H9 (cell line): ENCODE measurements at regions not wholly inside any gene's neighbourhood (a gene's known extent, or its start where the extent isn't known, plus 50 kb on each side); places are given as distances from the start of the nearest gene placed in this dataset.

ENCODE experiments used
- DNase-seq: peaks from one replicate; pipeline ENCODE4 v3.0.0-alpha.2; 2017
- H2AFZ ChIP-seq: one replicate; pipeline ENCODE4 v1.6.1; 2013; ENCODE audit warnings: mild to moderate bottlenecking, low read length, control low read depth, moderate library complexity
- H2AK5ac ChIP-seq: 2 replicates; pipeline ENCODE4 v1.6.1; 2013; ENCODE audit warnings: low read length, control low read depth, mixed read lengths; ENCODE audit not compliant: insufficient read length
- H2BK120ac ChIP-seq: one replicate; pipeline ENCODE4 v1.6.1; 2013; ENCODE audit warnings: low read depth, mild to moderate bottlenecking, low read length, control low read depth, inconsistent platforms; ENCODE audit not compliant: poor library complexity, severe bottlenecking
- H2BK12ac ChIP-seq: 2 replicates; pipeline ENCODE4 v1.6.1; 2013; ENCODE audit warnings: low read length, control low read depth, mixed read lengths, low read depth; ENCODE audit not compliant: insufficient read length
- H2BK15ac ChIP-seq: 2 replicates; pipeline ENCODE4 v1.6.1; 2013; ENCODE audit warnings: low read depth, low read length, control low read depth
- H2BK20ac ChIP-seq: one replicate; pipeline ENCODE4 v1.6.1; 2013; ENCODE audit warnings: low read depth, mild to moderate bottlenecking, low read length, control low read depth, inconsistent platforms; ENCODE audit not compliant: poor library complexity, severe bottlenecking
- H2BK5ac ChIP-seq: 2 replicates; pipeline ENCODE4 v1.6.1; 2013; ENCODE audit warnings: low read length, control low read depth, mixed read lengths; ENCODE audit not compliant: insufficient read length
- H3K14ac ChIP-seq: 2 replicates; pipeline ENCODE4 v1.6.1; 2013; ENCODE audit warnings: low read length, control low read depth; ENCODE audit not compliant: insufficient read depth
- H3K18ac ChIP-seq: 2 replicates; pipeline ENCODE4 v1.6.1; 2013; ENCODE audit warnings: low read depth, mild to moderate bottlenecking, mixed read lengths, low read length, control low read depth; ENCODE audit not compliant: insufficient read length
- H3K23ac ChIP-seq: 2 replicates; pipeline ENCODE4 v1.6.1; 2013; ENCODE audit warnings: low read length, control low read depth, mixed read lengths, low read depth; ENCODE audit not compliant: insufficient read length
- H3K23me2 ChIP-seq: 2 replicates; pipeline ENCODE4 v1.6.1; 2013; ENCODE audit warnings: low read depth, mild to moderate bottlenecking, mixed read lengths, low read length, control low read depth; ENCODE audit not compliant: insufficient read length, poor library complexity, severe bottlenecking
- H3K27ac ChIP-seq: 2 replicates; pipeline ENCODE4 v1.5.1; 2013; ENCODE audit warnings: low read length, control low read depth, mixed read lengths, low read depth; ENCODE audit not compliant: insufficient read length
- H3K27me3 ChIP-seq: 2 replicates; pipeline ENCODE4 v1.6.1; 2013; ENCODE audit warnings: low read length, control low read depth, inconsistent platforms; ENCODE audit not compliant: insufficient read depth
- H3K4ac ChIP-seq: 2 replicates; pipeline ENCODE4 v1.6.1; 2013; ENCODE audit warnings: low read depth, mild to moderate bottlenecking, control low read depth, inconsistent platforms, low read length, moderate library complexity
- H3K4me1 ChIP-seq: 2 replicates; pipeline ENCODE4 v1.6.1; 2013; ENCODE audit warnings: low read length, control low read depth, inconsistent platforms; ENCODE audit not compliant: insufficient read depth
- H3K4me2 ChIP-seq: 2 replicates; pipeline ENCODE4 v1.6.1; 2013; ENCODE audit warnings: low read length, control low read depth, mixed read lengths; ENCODE audit not compliant: insufficient read length, insufficient read depth
- H3K56ac ChIP-seq: 2 replicates; pipeline ENCODE4 v1.6.1; 2013; ENCODE audit warnings: low read depth, mild to moderate bottlenecking, mixed read lengths, low read length, control low read depth; ENCODE audit not compliant: insufficient read length
- H3K79me1 ChIP-seq: 2 replicates; pipeline ENCODE4 v1.6.1; 2013; ENCODE audit warnings: low read depth, mild to moderate bottlenecking, moderate library complexity, low read length, control low read depth, inconsistent platforms; ENCODE audit not compliant: insufficient read depth, poor library complexity, severe bottlenecking
- H3K79me2 ChIP-seq: 2 replicates; pipeline ENCODE4 v1.6.1; 2013; ENCODE audit warnings: low read length, control low read depth, inconsistent platforms; ENCODE audit not compliant: insufficient read depth
- H3K9ac ChIP-seq: 2 replicates; pipeline ENCODE4 v1.6.1; 2013; ENCODE audit warnings: low read length, control low read depth, mixed read lengths; ENCODE audit not compliant: insufficient read length; ENCODE audit errors: extremely low read depth
- H3K9me3 ChIP-seq: one replicate; pipeline ENCODE4 v1.6.1; 2013; ENCODE audit warnings: low read depth, low read length, inconsistent platforms; ENCODE audit not compliant: control insufficient read depth
- H3T11ph ChIP-seq: one replicate; pipeline ENCODE4 v1.6.1; 2013; ENCODE audit warnings: mild to moderate bottlenecking, low read length, control low read depth, inconsistent platforms
- H4K20me1 ChIP-seq: one replicate; pipeline ENCODE4 v1.6.1; 2013; ENCODE audit not compliant: control insufficient read depth, insufficient read length, insufficient read depth
- H4K5ac ChIP-seq: 2 replicates; pipeline ENCODE4 v1.6.1; 2013; ENCODE audit warnings: low read depth, mild to moderate bottlenecking, mixed read lengths, low read length, control low read depth; ENCODE audit not compliant: insufficient read length
- H4K8ac ChIP-seq: replicated peaks from 2 replicates; pipeline ENCODE4 v1.6.1; 2013; ENCODE audit warnings: low read length, control low read depth, mixed read lengths, low read depth; ENCODE audit not compliant: insufficient read length
- H4K91ac ChIP-seq: 2 replicates; pipeline ENCODE4 v1.6.1; 2013; ENCODE audit warnings: low read depth, mild to moderate bottlenecking, moderate library complexity, mixed read lengths, low read length, control low read depth; ENCODE audit not compliant: insufficient read length
- H3K27ac Mint-ChIP-seq, 3 experiments: 2 replicates in 2 of 3; 3 replicates in 1 of 3; pipeline ENCODE4 v1.8.0; 2020 to 2021; ENCODE audit warnings: mixed read lengths in 3 of 3, mild to moderate bottlenecking in 1 of 3, moderate library complexity in 1 of 3
- H3K27me3 Mint-ChIP-seq: 2 replicates; pipeline ENCODE4 v1.8.0; 2021; ENCODE audit warnings: low read depth, mild to moderate bottlenecking, moderate library complexity, mixed read lengths
- H3K36me3 Mint-ChIP-seq, 3 experiments: 2 replicates in 2 of 3; 3 replicates in 1 of 3; pipeline ENCODE4 v1.8.0; 2020 to 2021; ENCODE audit warnings: low read depth in 3 of 3, mixed read lengths in 3 of 3; ENCODE audit not compliant: insufficient read depth in 1 of 3
- H3K4me1 Mint-ChIP-seq, 2 experiments: 2 replicates each; pipeline ENCODE4 v1.8.0; 2020; ENCODE audit warnings: mixed read lengths in 2 of 2
- H3K4me3 Mint-ChIP-seq, 2 experiments: 2 replicates in 1 of 2; 3 replicates in 1 of 2; pipeline ENCODE4 v1.8.0; 2020 to 2021; ENCODE audit warnings: mild to moderate bottlenecking in 2 of 2, mixed read lengths in 2 of 2, moderate library complexity in 1 of 2
- H3K9me3 Mint-ChIP-seq, 2 experiments: 2 replicates in 1 of 2; 3 replicates in 1 of 2; pipeline ENCODE4 v1.8.0; 2020; ENCODE audit warnings: mild to moderate bottlenecking in 2 of 2, mixed read lengths in 2 of 2, moderate library complexity in 1 of 2
- WGBS: extraction: QIAGEN DNeasy Blood & Tissue Kit; methylation state at CpG from one replicate; pipeline ENCODE4 v1.1.7; 2013; ENCODE audit warnings: missing lambda C conversion rate, low lambda C conversion rate, mixed read lengths; ENCODE audit not compliant: insufficient read length; ENCODE audit errors: extremely low coverage; 5-methylcytosine and 5-hydroxymethylcytosine counted together
- TF ChIP-seq, protein P1 (sequence below): fragments of 200-600 bp; sonication (generic); conservative IDR thresholded peaks from 3 replicates; pipeline ENCODE4 v1.8.0; 2021; ENCODE audit warnings: antibody characterized with exemption, mild to moderate bottlenecking

DNA sequence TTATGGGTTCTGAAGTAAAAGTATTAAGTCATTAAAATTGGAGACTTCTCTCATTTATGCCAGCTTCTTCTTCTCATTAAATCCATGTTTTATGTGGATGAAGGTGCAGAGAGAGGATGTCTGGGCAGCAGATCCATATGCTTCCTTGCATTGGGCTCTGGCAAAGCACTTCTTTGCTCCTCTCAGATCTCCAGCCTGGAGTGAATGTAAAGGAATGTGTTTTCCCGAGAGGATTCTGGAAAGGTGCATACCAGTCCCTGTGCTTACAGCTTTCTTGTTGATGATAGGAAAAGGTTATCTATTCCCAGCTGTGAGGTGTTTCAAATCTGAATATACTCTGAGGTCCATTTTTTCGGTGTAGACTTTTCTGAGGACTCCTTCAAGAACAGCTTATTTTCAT, 79.9 kb upstream of the PEX5L start:
- Histone ChIP-seq H2BK120ac (no peak overlapping the region), H2BK15ac (no peak overlapping the region), H3K4me2 (no peak overlapping the region), H3K18ac (no peak overlapping the region), H3K9ac (no peak overlapping the region), H3K4me1 (peaks cover 16% of the 10 kb centered on the region), H3K27me3 (no peaks in the 10 kb centered on the region), H2AK5ac (no peak overlapping the region), H2BK20ac (no peak overlapping the region), H2AFZ (no peak overlapping the region), H3K56ac (no peak overlapping the region), H3K14ac (no peak overlapping the region), H3T11ph (no peak overlapping the region), H4K20me1 (no peaks in the 10 kb centered on the region), H3K79me1 (no peaks in the 10 kb centered on the region), H3K23ac (no peak overlapping the region), H4K8ac (no peak overlapping the region), H2BK5ac (no peak overlapping the region), H4K91ac (no peak overlapping the region), H4K5ac (no peak overlapping the region), H3K23me2 (no peaks in the 10 kb centered on the region), H3K4ac (no peak overlapping the region), H3K9me3 (no peaks in the 10 kb centered on the region), H3K79me2 (no peaks in the 10 kb centered on the region), H3K27ac (peak overlapping the region; percentile 86), H2BK12ac (no peak overlapping the region)
- Mint-ChIP-seq H3K27me3 (no peaks in the 10 kb centered on the region), H3K9me3 (no peaks in the 10 kb centered on the region), H3K27ac (peak overlapping the region; percentile 91 to 99 (median 98)), H3K36me3 (peaks cover 0 to 4% (median 0%) of the 10 kb centered on the region in 3 experiments; a peak in 3 of 7 replicates), H3K4me3 (peak overlapping the region in 1 of 2 experiments; percentile 7; a peak in 2 of 5 replicates), H3K4me1 (peaks cover 39 to 47% of the 10 kb centered on the region in 2 experiments)
- DNase-seq = no peak
- TF ChIP-seq, protein P1, sequence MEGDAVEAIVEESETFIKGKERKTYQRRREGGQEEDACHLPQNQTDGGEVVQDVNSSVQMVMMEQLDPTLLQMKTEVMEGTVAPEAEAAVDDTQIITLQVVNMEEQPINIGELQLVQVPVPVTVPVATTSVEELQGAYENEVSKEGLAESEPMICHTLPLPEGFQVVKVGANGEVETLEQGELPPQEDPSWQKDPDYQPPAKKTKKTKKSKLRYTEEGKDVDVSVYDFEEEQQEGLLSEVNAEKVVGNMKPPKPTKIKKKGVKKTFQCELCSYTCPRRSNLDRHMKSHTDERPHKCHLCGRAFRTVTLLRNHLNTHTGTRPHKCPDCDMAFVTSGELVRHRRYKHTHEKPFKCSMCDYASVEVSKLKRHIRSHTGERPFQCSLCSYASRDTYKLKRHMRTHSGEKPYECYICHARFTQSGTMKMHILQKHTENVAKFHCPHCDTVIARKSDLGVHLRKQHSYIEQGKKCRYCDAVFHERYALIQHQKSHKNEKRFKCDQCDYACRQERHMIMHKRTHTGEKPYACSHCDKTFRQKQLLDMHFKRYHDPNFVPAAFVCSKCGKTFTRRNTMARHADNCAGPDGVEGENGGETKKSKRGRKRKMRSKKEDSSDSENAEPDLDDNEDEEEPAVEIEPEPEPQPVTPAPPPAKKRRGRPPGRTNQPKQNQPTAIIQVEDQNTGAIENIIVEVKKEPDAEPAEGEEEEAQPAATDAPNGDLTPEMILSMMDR = no peak
- no CpG with 5 or more reads among the region's 2 CpGs for WGBS
